Renal cortical epithelial cell (primary cell): ENCODE measurements at regions not wholly inside any gene's neighbourhood (a gene's known extent, or its start where the extent isn't known, plus 50 kb on each side); places are given as distances from the start of the nearest gene placed in this dataset.
"Not testable (repeated sequence)": the region's sequence is repeated elsewhere in the genome, so short reads cannot be mapped to it uniquely, and the experiment has no call there.

Experiments
- DNase-seq: peaks from one replicate; pipeline ENCODE4 v3.0.0-alpha.2; 2011; ENCODE audit warnings: low read depth

DNA sequence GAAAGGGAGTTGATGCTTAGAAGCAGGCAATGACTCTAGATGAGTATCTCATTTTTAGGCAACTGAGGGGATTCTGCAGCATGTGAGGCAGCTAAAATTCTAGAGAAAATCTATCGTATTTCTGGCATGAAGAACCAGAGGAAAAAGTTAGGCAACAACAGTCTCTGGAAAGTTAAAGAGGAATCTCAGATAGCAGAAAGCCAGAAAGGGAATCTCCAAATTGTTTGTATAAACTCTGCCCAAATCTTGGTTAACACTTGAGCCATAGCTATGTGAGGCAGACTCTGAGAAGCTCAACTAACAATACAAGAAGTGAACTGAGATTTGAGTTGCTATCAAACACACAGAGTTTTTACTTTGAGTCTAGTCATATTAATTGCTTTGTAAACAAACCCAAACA is 215.8 kb upstream of the FZD8 start:
- no peak for DNase-seq

DNA sequence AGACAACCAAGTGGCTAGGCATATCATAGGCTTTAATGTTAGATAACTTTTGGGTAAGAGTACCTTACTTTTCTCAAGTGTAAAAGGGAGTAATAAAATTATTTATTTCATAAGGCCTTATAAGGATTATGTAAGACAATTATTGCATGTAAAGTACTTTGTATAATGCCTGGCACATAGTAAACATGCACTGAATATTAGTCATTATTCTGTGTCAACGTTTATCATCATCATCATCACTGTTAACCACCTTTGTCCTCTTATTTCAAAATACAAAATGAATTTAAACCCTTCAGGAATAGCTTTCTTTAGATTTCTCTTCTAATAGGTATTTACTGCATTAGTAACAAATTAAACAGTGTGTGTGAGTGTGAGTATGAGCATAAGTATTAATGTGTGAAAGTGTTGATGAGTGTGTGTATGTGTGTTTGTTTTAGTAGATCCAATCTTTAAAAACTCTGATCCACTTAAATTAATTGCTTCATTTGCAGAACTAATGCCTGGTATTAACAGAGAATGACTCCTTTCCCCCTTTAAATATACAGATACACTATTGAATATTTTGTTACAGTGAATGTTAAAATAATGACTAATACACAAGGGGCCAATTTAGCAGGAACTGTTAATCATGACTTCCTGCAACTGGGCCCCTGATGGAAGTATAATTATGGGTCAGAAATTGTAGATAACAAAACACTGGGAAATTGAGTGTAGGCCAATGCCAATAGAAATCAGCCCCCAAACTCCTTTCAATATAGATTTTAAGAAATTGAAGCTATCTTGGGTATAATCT is 213.3 kb upstream of the FZD8 start:
- DNase-seq = no peak

DNA sequence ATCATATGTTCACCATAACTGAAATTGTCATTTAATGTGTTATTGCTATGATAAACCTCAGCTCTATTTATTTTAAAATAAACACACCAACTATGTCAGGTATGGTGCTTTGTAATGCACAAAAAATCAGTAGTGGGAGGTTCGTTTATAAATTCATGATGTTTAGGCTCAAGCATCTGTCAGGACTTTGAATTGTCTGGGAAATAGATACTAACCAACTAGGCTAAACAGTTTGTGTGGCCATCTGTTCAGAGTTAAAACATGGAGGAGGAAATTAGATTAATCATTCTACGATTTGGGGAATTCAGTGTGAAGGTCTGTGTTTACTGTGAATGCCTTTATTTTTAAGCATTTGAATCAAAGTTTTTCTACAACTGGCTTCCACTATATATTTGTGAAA is 212.6 kb upstream of the FZD8 start:
- no peak for DNase-seq

DNA sequence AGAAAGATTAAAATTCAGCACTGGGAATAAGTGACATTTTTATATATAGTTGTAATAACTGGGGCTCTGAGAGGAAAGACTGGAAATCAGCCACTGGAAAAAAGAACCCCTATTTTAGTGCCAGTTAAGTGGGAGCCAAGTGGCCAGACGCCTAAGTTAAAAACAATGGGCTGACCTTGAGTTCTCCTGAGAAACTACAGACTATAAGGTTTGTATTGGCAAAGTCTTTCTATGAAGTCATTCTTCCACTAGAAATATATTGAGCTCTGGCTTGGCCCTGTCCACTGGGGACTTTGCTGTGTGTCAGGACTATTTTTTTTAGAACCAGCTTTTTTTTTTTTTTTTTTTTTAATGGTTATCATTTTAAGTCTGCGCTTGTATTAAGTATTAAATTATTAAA is 210.6 kb upstream of the FZD8 start:
- no peak for DNase-seq

DNA sequence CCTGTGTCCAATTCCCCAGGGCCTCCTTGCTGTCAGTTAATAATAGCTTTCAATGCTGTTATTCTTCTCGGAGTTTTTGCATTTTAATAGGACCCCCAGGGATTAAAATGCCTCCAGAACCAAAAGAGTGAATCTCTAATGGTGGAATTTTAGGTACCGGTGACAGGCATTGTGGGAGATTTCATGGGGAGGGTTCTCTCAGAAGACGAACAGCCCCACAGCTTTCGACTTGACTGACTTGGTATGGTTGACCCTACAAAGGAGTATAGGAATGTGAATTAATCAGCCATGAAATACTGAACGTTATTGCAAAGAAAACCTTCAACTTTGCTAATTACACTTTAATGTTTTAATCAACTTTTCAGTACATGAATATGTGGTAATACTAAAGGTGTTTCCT is 206.3 kb upstream of the FZD8 start:
- DNase-seq = no peak

DNA sequence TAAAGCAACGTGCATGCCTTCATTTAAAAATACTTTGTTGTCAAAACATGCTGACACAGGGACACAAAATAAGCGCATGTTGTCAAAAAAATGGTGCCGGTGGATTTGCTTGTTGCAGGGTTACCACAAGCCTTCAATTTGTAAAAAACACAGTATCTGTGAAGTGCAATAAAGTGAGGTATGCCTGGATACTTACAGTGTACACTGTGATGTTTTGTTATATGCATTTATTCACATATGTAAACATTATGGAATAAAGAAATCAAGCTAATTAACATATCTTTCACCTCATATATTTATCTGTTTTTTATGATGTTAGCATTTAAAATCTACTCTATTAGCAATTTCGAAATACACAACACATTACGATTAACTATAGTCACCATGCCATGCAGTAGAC is 202.6 kb upstream of the FZD8 start:
- no peak for DNase-seq

DNA sequence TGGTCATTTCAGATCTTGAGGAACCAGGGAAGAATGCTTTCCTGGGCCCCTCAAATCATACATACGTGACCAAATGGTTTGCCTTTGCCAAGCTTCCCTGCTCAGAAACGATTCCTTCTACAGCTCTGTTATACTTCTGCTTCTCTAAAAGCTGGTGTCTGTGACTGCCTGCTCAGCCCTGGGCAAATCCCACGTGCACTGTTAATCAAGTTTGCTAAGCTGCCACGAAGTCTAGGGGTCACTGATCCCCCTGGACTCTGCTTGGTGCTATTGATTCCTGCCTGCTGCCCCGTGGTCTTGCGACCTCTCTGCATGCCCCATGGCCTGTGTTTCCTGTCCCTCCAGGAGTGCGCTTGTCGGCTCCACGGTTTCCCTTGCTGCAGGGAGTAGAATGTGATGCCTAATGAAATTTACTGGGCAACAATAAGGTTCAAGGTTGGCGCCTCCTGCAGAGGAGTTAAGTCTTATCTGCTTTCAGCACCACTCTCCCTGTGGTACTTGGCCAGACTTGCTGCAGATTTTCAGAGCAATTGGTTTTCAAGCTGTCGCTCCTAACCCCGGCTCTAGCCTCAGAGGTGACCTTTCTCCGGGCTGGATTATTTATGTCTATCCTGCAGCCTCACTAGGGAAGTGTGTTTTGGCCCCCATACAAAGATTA is 201.6 kb upstream of the FZD8 start:
- DNase-seq = no peak

DNA sequence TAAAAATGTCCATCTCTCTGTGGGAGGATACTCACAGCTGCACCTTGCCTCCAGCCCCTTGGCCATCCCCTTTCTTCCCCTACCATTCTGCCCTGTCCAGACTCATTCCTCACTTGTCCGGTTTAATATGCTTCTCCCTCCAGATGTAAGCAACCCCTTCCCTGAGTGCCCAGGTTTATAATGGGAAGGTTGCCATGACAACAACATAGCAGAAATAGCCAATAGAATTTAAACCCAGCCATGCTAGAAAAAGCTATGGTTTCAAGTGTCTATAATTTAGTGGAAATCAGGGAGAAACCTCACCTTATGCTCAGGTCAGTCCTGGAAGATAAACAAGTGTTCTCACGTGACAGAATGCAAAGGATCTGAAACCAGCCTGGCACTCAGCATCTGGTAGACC is 196.0 kb upstream of the FZD8 start:
- no peak for DNase-seq

DNA sequence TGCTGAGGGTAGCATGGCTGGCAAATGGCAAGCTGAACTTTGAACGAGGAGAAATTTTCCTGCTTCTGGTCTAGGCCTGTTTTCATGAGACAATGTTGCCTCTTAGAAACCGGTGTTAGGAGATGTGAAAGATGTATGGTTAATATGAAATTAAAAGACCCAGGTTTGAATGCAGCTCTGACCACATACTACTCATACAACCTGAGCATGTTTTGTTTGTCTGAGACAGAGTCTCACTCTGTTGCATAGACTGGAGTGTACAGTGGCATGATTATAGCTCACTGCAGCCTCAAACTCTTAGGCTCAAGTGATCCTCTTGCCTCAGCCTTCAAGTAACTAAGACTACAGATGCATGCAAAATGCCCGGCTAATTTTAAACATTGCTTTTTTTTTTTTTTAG is 193.4 kb upstream of the FZD8 start:
- DNase-seq = no peak

DNA sequence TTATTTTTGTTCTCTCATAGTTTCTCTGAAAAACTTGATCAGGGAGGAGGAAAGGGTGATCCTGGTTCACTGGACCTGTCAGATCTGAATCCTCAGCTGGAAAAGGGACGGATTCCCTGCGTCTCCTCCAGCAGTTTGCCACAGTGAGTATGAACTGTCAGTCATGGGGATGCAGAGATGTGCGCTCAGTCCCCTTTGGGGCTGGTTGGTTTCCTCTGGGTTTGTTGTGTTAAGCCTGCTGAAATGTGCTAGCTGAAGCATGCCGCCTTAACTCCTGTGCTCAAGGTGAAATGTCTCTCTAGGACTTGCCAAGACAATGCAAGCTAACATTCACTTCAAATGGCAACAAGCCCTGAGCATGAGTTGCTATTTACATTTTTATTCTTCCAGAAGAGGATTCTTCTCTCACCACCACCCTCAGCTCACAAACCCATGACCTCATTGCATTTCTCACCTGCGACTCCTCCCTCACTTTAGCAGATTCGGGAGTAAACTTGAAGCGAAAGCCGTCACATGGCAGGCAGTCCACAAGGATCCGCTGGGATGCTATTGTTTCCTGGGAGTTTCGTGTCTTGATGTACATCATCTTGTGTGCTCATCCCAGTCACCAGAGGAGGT is 192.9 kb upstream of the FZD8 start:
- no peak for DNase-seq

DNA sequence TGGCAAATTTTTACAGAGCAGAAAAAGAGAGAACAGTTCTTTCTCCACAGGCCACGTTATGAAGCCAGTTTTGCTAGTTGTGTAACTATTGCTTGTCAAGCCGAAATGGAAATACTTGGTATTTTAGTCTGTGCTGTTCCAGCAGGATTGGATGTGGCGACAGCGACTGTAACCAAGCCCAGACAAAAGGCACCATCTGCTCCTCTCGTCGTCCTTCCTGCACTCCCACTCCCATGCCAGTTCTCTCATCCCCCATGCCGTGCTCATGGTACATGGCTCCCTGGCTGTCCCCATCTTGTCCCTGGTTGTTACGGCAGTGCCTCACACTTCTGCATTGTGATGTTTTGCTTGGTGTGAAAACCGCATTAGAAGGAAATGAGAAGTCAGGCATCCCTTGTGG is 185.7 kb upstream of the FZD8 start:
- DNase-seq = no peak

DNA sequence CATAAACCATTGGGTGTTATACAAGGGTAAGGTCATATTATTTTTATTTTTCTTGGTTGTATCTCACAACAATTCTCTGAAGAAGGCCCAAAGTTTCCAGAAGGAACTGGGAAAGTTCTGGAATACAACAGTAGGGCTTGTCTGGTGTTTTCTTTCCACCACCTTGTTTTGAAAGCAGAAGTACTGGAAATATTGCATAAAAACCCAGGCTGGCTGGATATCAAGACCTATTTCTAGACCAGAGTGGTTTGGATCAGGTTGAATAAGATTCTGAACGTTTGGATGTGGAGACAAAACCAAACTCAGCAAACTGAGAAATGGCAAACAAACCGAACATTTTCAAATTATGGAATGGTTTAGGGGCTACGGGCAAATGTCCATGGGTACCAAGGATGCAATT is 182.6 kb upstream of the FZD8 start:
- no peak for DNase-seq

DNA sequence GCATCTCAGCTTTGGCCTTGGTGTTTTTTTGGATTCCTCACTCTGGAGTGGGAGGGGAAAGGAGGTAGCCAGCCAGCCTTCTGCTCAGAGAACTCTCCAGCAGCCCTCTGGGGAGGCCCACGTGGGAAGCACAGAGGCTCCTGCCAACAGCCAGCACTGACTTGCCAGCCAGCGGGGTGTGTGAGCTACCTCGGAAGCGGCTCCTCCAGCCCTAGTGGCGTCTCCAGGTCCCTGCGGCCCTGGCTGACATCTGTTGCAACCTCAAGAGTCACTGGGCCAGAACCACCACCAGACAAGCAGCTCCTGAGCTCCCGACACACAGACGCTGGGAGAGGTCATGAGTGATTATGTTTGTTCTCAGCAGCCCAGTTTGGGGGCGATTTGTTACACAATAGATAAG is 180.2 kb upstream of the FZD8 start:
- DNase-seq = peak; percentile 86

DNA sequence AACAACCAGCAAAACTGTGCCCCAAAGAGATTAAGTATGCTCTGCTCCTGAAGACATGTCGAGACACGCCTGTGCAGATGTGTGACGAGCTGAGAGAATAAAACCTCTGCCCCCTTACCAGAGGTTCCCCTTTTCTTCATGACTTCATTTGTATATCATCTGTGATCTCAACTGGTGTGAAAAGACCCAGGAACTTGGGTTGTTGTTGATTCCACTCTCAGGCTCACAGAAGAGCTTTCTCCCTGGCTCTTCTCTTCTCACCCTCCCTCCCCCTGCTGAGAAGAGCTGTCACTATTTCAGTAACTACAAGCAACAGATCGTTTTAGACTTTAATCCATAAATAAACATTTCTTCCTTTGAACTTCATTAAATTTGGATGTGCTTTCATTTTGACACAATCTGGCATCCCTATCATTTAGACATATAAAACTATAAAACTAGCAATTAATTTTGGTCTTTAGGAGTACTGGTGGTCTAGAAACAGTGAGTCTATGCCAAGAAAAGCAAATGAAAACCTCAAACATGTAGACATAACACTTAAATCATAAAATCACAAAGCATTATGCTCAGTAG is 179.3 kb upstream of the FZD8 start:
- DNase-seq = peak; percentile 3

DNA sequence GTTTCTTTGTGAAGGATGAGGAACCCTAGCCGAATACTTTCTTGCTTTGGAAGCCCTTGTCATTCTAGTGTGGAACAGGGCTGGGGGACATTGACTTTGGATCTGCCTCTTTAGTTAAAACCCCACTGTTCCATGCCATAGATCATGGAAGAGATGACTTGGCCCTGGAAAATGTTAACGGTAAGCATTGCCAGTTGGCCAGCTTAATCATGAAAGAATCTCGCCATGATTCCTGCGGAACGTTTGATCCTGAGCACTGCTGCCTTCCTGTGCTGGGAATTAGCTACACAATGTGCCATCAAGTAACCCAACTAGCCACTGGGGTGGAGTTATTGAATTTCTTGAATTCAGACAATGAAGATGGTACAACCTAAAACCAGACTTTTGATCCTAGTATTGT is 177.6 kb upstream of the FZD8 start:
- DNase-seq = no peak

DNA sequence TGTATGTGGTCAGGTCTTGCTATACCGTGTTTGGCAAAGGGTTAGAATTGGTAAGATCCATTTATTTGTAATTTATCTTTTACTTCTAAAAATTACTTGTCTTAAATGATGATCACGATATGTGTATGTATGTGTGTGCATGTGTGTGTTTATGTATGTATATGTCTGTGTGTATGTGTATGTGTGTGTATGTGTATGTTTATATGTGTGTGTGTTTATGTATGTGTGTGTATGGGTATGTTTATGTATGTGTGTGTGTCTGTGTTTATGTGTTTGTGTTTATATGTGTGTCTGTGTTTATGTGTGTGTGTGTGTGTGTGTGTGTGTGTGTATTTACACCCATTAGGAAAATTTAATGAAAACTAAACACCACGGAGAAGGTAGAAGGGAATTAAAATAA is 176.9 kb upstream of the FZD8 start:
- DNase-seq = no peak

DNA sequence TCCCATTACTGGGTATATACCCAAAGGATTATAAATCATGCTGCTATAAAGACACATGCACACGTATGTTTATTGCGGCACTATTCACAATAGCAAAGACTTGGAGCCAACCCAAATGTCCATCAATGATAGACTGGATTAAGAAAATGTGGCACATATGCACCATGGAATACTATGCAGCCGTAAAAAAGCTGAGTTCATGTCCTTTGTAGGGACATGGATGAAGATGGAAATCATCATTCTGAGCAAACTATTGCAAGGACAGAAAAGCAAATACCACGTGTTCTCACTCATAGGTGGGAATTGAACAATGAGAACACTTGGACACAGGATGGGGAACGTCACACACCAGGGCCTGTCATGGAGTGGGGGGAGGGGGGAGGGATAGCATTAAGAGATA is 175.0 kb upstream of the FZD8 start:
- not testable (repeated sequence) for DNase-seq

DNA sequence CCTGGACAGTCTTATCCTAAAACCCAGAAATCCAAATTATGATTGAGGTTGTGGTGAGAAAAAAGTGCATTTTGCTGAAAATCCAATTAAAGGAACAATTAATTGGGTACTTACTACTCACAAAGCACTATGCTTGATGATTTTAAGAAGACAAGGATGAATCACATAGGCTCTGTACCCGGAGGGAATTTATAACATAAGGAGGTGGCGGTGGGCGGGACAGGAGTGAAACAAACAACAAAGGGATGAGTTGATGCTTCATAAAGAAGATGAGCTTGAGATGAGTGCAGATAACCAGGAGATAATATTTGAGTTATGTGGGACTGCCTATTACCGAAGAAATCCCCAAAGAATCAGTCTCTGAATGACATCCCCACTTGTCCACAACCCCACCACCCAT is 171.1 kb upstream of the FZD8 start:
- DNase-seq = no peak

DNA sequence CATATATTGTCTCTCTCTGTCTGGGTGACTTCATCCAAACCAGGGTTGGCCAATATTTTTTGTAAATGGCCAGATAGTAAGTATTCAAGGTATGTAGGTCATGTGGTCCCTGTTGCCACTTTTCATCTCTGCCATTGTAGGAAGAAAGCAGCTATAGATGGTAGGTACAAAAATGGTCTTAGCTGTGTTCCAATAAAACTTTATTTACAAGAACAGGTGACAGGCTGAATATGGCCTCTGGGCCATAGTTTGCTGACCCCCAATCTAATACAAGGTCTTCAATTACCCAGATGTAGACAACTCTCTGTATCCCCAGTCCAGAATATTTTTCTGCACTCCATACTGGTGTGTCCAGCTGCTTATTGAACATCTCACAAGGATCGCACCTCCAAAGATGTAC is 166.2 kb upstream of the FZD8 start:
- no peak for DNase-seq

DNA sequence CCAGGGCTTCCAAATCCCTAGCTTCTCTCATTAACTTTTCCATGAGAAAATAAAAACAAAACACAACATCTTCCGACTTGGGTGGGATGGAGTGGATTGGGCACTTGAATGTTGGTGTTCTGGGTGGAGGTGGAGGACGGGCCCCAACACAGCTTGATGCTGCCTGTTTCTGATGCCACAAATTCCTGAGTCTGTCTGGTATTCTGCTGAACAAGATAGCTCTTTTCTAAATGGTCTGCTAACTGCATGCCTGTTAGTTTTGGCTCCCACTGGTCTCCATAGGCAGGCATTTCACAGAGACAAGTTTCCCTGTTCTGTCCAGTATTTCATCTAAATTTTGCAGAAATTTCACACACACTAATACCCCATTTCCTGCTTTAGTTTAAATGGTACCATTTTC is 160.9 kb upstream of the FZD8 start:
- no peak for DNase-seq

DNA sequence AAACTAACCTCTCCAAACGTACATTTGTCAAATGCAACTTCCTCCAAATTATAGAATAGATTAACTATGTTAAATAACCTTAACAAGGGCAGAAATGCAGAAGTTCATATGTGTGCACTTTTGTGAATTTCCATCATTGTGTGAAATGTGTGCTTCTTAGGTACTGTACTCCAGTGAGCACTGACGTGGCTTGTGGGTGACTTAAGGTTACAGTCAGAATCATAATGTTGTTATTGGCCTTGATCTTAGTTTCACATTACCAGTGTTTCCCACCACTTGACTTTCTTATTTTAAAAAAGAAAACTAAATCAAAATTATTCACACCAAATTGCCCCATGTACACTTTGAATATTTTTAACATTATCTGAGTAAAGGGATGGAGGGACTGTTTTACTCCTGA is 155.1 kb upstream of the FZD8 start:
- no peak for DNase-seq

DNA sequence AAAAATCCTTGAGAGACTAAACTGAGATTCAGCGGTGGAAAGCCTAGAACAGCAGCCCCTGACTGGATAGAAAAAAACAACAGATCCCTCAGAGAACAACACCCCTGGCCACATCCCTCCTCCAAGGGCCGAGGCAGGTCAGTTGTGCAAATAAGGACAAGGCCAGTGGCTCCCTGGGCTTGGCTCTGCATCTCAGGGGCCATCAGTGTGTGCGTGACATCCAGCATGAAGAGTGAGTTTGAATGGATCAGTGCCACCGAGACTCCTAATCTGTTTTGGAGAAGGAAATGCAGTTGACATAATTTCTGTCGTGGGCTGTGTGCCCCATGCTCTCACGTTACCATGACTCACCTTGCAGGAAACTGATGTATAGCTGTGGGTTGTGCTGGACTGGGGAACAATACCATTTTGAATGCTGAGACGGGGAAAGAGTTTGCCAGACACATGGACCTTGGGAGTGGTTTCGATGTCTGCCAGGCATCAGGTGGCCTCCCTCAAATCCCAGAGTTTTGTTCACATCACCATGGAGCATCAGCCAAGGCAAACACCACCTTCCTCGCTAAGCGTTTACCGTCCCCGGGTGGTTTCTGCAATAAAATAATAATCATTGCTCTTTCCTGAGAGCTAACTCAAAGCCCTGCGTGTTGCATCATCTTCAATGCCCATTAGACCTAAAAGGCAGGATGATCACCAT is 153.2 kb upstream of the FZD8 start:
- no peak for DNase-seq
